ENCODE measurements at regions not wholly inside any gene's neighbourhood (a gene's known extent, or its start where the extent isn't known, plus 50 kb on each side); places are given as distances from the start of the nearest gene placed in this dataset.
"Not testable (repeated sequence)": the region's sequence is repeated elsewhere in the genome, so short reads cannot be mapped to it uniquely, and the experiment has no call there.

DNA sequence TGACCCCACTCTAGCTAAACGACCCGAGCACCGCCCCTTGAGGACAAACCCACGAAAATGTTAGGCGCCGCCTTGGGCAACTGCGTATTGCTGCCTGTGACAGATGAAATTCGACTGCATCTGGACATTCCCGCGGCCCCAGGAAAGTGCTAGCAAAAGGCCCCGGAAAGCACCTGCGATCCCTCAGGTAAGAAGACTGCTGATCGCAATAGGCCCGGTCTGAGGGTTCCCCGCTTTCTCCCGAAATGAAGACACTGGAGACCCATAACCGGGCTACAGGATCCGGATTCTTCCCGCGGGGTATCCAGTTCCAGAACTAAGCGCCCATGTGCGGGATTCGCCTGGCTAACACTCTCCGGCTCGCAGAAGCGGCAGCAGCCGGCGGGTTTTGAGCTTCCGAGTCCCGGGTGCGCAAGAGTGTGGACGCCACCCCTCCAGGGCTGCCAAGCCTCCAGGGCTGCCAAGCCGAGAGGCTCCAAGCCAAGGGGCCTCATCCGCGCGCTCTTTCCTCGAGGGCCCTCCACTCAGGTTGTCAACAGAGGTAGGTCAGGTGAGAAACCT, 157.9 kb upstream of the NBPF11 start:
- DNase-seq: no peak

DNA sequence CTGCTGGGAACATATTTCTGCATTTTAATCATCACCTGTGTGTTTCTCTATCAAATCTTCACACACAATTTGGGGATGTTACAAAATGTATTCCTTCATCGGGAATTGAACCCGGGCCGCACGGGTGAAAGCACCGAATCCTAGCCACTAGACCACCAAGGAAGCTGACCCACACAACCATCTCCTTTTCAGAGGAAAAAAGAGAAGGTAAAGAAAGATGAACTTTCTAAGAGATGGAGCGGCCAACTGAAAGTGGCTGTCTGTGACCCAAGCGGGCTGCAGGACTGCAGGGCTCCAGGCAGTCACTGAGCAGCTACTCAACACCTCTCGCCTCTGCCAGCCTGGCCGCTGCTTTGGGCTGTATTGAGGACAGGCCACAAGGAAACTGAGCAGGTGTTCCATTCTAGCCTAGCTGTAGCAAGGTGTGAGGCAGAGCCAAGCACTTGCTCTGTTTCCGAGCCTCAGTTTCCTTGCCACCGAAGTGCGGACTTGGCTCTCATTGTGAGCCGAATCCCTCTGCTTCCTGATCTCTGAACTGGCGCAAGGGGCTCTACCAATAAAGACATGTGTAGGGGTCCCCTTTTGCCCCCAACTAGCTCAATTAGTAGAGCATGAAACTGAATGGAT, 156.9 kb upstream of the NBPF11 start:
- DNase-seq: no peak

DNA sequence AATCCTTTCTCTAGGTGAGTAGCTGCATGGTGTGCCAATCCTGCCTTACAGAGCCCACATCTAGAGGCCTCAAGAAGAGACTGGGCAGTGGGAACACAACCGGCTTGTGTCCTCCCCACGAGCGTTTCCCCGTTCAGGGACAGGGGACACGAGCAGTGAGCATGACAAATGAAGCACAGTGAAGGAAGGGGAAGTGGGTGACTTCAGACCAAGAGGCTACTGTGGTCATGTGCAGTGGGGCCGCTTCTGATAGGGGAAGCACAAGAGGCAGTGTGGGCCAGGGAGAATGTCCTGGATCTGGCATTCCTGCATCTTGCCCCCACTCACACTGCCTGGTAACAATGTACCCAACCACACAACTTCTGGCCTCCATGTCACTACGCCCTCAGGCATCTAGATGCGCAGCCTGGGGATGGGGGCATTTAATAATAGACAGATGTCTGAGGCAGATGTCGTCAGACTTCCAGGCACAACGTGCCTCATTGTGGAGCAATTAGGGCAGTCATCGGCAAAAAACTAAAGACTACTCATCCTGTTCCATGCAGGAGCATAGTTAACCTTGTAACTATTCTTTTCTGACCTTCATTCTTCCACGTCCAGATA, 155.6 kb upstream of the NBPF11 start:
- DNase-seq: peak; percentile 0 to 18

DNA sequence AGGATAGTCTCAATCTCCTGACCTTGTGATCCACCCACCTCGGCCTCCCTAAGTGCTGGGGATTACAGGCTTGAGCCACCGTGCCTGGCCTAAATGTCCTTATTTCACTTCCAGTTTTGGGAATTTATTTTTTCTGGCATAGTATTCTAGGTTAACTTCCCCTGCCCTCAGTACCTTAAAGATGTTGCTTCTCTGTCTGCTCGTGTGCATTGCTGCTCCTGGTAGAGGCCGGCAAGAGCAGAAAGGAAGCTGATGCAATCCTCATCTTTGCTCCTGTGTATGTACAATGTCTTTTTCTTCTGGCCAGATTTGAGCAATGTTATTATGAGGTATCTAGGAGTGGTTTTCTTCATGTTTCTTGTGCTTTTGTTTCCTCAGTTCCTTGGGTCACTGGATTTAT, 152.9 kb upstream of the NBPF11 start:
- not testable (repeated sequence) for DNase-seq

DNA sequence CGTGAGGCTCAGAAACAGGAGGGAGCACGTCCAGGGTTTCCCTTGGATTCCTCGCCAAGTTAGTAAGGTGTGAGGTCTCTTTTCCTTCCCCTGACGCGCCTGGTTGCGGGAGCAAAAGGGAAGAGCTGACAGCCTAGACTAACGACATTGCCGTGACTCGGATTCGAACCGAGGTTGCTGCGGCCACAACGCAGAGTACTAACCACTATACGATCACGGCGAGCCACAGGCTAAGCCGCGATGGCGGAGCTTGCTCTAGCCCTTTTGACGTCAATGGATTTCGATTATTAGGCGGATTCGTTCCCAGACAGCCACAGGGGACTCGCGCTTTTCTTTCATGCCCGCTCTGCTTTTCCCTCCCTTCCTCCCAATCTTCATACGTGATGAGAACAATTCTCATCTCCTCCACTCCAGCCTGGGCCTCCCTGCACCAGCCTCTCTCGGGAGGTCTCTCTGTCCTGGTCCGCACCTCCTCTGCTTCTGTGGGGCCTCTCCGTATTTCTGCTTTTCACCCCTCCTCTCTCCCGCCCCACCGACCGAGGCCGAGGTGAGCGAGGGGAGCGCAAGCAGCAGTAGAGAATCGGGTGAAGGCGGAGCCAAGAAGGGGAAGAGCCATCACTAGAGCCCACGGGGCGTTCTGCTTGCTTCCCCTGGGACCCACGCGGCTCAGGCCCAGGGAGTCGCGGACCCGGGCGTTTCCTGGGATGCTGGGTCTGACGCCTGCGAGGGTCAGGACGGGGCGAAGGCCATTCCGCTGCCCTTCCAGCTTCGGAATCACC, 150.7 kb upstream of the NBPF11 start:
- not testable (repeated sequence) for DNase-seq

DNA sequence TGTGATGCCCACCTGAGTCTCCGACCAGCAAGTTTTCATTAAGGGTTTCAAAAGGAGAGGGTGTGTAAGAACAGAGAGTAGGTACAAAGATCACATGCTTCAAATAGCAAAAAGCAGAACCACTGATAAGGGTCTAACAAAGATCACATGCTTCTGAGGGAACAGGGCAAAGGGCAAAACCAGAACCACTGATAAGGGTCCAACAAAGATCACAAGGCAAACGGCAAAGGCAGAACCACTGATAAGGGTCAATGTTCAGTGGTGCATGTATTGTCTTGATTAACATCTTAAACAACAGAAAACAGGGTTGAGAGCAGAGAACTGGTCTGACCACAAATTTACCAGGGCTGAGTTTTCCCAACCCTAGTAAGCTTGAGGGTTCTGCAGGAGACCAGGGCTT, 145.8 kb upstream of the NBPF11 start:
- not testable (repeated sequence) for DNase-seq

DNA sequence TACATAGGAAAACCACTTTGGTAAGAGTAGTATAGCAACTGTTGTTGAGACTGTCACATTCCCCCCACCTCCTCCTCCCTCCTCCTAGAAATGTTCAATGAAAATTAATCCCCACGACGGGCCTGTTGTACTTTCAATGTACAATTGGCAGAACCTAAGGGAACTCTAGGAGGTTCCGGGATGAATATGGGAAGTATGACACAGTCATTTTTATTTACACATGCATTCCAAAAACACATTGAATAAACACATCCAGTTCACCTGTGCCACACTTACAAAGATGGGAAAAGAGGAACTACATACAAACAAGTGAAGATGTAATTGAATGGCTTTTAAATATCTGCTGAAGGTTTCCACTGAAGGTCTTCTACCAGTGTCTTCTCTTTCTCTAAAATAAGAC, 144.4 kb upstream of the NBPF11 start:
- no peak for DNase-seq

DNA sequence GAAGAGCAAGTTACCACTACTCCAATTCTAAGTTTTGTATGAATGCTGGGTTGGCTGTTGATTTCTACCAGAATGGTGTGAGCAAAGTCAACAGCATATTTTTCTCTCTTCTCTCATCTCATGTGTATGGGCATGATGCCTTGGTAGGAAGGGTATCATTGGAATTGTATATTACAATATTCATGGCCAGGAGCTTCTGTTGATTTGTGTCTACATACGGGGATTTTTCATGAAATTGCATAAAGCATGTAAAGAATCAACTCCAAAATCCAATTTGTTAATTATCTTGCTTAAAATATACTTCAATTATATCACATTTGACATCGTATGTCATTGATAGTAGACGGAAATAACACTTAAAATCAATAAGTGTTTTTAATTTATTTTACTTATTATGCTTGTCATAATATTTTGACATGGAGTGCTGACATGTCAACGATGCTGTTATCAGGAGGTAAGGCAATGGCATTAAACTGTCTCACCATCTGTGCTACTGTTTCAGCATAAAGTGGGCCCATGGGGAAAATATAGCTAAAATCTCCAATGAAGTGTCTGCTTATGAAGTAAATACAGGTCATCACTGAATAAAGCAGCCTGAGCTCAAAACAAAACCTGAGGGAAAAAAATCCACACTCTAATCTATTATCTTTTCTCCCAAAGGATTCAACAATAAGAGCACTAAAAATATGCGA, 142.2 kb upstream of the NBPF11 start:
- DNase-seq: no peak

DNA sequence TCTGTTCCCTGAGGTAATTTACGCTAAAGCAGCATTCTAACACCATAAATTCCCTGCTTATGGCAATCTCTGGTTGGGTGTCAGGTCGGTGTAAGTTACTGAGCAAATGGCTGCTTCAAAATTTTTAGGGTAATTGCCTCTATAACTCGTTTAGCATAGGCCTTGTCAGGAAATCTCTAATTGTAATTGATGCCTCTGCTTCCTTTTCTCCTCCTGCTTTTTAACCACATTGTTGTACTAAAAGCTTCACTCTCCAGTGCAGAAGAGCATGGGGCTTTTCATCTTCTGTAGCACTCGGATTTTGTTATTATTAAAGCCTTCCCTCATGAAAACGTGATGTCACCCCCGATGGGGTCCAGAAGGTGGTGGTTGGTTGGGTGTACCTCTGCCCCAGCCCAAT, 141.6 kb upstream of the NBPF11 start:
- no peak for DNase-seq

DNA sequence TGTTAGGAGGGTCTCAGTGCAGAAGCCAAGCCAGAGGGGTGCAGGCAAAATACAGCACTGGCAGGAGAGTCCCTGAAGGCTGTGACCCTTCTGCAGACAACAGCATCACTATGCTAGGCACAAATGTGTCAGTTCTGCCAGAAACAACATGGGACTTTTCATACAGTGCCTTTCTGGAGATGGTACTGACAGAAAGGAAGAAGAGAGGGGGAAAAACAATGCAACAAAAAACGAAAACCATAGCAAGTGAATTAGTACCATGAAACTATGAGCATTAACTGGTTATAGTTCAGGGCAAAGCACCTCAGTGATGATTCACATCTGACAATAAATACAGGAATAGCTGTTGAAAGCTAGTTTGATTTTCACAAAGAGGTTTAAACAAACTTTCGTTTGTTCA, 140.8 kb upstream of the NBPF11 start:
- DNase-seq: no peak

DNA sequence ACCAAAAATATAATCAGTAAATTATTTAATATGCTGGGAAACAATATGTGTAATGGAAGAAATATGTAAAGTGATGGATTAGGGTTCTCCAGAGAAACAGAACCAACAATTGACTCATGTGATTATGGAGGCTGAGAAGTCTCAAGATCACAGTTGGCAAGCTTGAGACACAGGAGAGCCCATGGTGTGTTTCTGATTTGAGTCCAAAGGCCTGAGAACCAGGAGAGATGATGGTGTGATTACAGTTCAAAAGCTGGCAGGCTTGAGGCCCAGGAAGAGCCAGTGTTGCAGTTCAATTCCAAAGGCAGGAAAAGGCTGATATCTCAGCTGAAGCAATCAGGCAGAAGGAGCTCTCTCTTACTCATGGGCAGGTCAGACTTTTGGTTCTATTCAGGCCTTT, 138.8 kb upstream of the NBPF11 start:
- DNase-seq: no peak

DNA sequence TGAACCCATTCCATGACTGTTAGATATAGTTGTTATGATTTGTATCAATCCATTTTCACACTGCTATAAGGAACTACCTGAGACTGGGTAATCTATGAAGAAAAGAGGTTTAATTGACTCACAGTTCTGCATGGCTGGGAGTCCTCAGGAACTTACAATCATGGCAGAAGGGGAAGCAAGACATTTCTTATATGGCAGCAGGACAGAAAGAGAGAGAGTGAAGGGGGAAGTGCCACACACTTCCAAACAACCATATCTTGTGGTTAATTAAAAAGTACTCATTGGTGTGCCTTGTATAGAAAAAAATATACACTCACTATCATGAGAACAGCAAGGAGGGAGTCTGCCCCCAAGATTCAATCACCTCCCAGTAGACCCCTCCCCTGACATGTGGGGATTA, 137.6 kb upstream of the NBPF11 start:
- DNase-seq: no peak

DNA sequence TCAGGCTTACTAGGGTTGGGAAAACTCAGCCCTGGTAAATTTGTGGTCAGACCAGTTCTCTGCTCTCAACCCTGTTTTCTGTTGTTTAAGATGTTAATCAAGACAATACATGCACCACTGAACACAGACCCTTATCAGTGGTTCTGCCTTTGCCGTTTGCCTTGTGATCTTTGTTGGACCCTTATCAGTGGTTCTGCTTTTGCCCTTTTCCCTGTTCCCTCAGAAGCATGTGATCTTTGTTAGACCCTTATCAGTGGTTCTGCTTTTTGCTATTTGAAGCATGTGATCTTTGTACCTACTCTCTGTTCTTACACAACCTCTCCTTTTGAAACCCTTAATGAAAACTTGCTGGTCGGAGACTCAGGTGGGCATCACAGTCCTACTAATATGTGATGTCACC, 133.9 kb upstream of the NBPF11 start:
- DNase-seq: not testable (repeated sequence)

DNA sequence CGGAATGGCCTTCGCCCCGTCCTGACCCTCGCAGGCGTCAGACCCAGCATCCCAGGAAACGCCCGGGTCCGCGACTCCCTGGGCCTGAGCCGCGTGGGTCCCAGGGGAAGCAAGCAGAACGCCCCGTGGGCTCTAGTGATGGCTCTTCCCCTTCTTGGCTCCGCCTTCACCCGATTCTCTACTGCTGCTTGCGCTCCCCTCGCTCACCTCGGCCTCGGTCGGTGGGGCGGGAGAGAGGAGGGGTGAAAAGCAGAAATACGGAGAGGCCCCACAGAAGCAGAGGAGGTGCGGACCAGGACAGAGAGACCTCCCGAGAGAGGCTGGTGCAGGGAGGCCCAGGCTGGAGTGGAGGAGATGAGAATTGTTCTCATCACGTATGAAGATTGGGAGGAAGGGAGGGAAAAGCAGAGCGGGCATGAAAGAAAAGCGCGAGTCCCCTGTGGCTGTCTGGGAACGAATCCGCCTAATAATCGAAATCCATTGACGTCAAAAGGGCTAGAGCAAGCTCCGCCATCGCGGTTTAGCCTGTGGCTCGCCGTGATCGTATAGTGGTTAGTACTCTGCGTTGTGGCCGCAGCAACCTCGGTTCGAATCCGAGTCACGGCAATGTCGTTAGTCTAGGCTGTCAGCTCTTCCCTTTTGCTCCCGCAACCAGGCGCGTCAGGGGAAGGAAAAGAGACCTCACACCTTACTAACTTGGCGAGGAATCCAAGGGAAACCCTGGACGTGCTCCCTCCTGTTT, 128.9 kb upstream of the NBPF11 start:
- not testable (repeated sequence) for DNase-seq

DNA sequence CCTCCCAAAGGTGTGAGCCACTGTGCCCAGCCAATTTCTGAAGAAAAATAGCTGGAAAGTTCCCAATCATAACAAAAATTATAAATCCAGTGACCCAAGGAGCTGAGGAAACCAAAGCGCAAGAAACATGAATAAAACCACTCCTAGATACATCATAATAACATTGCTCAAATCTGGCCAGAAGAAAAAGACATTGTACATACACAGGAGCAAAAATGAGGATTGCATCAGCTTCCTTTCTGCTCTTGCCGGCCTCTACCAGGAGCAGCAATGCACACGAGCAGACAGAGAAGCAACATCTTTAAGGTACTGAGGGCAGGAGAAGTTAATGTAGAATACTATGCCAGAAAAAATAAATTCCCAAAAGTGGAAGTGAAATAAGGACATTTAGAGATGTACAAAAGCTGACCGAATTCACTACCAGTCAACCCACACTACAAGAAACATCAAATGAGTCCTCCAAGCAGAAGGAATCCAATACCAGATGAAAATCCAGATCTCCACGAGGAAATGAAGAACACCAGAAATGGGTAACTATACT, 127.0 kb upstream of the NBPF11 start:
- DNase-seq: not testable (repeated sequence)

DNA sequence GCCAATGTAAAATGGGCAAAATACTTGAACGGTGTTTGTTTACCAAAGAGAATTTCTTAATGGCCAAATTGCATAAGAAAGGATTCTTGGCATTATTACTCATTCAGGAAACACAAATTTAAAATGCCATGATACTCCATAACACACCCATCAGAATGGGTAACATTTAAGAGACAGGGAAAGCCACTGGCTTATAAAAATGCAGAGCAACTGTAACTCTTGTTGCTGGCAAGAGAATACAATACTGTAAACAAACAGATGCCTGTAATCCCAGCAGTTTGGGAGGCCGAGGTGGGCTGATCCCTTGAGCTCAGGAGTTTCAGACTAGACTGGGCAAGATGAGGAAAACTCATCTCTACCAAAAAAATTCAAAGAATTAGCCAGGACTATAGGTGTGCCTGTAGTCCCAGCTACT, 125.8 kb upstream of the NBPF11 start:
- not testable (repeated sequence) for DNase-seq

DNA sequence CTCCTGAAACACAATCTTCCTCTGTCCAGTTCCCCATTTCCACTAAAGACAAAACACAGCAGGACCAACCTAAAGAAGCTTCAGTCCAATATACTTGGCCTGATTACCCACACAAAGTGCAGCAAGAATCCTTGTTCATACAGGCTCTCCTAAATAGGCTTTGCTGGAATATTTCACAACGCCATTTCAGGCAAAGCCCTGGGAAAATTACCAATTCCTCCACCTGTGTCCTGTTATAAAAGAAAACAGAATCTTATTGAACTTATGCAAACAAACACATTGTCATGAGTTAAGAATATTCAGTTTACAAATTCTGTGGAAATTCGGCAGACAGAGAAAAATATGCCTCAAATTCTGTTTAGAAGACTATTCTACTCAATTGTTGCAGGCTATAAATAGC, 115.0 kb upstream of the NBPF11 start:
- not testable (repeated sequence) for DNase-seq

DNA sequence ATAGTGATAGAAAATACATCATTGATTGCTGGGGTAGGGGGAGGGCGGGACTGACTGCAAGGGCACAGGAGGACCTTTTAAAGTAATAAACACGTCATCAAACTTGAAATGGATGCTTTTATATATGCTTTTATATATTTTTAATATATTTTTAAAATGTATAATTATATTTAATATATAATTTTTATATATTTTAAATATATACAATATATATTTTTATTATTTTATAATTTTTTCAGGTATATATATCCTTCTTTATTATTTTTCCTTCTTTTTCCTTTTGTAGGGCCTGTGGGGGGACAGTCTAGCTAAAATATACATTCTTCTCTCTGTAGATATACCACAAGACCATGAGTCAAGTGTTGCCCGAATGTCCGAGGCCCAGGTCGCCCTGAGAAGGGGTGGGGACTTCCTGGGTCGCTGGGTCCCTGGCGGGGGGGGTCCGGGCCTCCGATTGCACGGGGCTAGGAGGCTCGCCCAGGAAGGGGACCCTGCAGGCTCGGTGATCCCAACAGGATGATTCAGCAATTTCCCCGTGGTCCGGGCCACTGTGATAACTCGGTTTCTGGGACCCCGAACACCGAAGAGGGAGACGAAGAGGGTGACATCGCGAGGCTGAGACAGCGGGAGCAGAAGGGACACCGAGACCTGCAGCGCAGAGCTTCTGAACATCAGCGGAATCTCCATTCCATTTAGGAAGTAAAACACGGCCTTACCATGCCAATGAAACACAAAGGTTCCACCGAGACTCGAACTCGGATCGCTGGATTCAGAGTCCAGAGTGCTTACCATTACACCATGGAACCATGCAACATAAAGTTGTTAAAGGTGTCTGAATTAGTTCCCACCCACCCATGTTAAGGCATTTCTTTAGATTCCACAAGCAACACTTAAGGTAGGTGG, 112.5 kb upstream of the NBPF11 start:
- peak in 1 of 2 donors; percentile 1 for DNase-seq

DNA sequence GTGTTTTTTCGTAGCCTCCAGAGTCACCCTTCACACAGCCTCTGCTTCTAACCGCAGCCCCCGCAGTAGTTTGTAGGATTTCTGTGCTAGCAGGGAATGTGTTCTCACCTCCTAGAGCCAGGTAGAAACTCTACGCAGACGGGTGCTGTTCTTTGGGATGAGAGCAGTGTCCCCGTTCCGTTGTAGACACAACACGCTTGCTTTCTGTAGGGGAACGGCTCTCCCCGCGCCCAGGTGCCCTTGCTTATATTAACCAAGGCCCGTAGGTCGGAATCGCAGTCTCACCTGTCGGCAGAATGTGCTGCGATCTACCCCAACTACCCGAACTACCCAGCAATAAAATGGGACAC, 111.8 kb upstream of the NBPF11 start:
- no peak for DNase-seq

DNA sequence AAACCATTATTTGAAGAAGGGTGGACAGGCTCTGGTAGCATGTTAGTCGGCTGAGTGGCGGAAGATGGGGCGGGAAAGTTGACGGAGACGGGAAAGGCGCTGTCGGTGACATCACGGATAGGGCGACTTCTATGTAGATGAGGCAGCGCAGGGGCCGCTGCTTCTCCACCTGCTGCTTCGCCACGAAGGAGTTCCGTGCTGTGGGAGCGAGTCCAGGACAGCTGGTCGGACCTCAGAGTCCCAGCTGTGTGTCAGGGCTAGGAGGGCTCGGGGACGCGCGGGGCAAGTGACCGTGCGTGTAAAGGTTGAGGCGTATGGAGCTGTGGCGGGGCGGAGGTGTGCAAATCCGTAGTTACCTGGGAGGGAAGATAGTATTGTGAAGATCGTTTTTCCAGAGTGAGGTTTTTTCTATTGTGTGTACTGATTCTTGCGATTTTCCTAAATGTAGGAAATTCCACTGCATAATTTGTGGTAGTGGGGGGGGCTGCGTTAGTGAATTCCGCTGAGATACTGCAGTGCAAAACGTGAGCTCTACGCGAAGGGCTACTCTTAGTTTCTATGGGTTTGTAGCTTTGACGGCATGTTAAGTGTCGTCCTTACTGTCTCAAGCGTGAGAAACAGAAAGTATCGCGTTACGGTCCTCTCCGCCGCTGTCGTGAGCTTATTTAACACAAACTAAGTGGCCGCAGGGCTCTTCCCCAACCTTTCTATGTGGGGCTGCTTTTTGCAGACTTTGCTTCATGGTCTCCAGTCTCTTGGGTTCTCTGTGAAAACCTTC, 111.2 kb upstream of the NBPF11 start:
- DNase-seq: peak; percentile 8 to 10

Measured in hippocampal formation (tissue), 2 donors.